ENCODE measurements at regions not wholly inside any gene's neighbourhood (a gene's known extent, or its start where the extent isn't known, plus 50 kb on each side); places are given as distances from the start of the nearest gene placed in this dataset.

DNA sequence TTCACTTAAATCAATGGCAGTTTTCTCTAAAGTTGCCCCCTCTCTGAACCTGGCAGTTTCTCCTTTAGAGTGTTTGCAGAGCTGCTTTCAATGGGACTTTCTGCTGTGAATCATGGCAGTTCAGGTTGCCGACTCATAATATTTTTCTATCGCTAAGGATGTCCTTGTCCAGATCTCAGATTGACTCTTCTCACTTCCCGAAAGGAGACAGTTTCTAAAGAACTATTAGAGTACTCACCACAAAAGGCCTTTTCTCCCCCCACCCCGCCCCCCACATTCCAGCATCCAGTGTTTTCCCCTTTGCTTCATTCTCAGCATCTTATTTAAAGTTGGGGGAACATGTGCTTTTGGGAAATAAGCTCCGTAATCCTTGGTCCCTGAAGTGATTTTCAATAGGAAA lies 443.5 kb upstream of the KLF4 start:
- TF ChIP-seq NANOG (IDR thresholded peaks at IDR 0.05; ENCODE audit: borderline replicate concordance) = no peak
- TF ChIP-seq, protein P1, sequence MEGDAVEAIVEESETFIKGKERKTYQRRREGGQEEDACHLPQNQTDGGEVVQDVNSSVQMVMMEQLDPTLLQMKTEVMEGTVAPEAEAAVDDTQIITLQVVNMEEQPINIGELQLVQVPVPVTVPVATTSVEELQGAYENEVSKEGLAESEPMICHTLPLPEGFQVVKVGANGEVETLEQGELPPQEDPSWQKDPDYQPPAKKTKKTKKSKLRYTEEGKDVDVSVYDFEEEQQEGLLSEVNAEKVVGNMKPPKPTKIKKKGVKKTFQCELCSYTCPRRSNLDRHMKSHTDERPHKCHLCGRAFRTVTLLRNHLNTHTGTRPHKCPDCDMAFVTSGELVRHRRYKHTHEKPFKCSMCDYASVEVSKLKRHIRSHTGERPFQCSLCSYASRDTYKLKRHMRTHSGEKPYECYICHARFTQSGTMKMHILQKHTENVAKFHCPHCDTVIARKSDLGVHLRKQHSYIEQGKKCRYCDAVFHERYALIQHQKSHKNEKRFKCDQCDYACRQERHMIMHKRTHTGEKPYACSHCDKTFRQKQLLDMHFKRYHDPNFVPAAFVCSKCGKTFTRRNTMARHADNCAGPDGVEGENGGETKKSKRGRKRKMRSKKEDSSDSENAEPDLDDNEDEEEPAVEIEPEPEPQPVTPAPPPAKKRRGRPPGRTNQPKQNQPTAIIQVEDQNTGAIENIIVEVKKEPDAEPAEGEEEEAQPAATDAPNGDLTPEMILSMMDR (conservative IDR thresholded peaks at IDR 0.05; ENCODE audit: low read depth in 2 of 2) = no peak
- TF ChIP-seq EZH2 (IDR thresholded peaks at IDR 0.05; ENCODE audit: low read depth, unreplicated experiment) = no peak
- TF ChIP-seq EZH2phosphoT487 (IDR thresholded peaks at IDR 0.05; ENCODE audit: unreplicated experiment) = no peak
- no peak for TF ChIP-seq POLR2AphosphoS5 (IDR thresholded peaks at IDR 0.05; ENCODE audit: low read depth)
- no peak for TF ChIP-seq STAT1 (IDR thresholded peaks at IDR 0.05; ENCODE audit: unreplicated experiment)
- TF ChIP-seq, protein P2, sequence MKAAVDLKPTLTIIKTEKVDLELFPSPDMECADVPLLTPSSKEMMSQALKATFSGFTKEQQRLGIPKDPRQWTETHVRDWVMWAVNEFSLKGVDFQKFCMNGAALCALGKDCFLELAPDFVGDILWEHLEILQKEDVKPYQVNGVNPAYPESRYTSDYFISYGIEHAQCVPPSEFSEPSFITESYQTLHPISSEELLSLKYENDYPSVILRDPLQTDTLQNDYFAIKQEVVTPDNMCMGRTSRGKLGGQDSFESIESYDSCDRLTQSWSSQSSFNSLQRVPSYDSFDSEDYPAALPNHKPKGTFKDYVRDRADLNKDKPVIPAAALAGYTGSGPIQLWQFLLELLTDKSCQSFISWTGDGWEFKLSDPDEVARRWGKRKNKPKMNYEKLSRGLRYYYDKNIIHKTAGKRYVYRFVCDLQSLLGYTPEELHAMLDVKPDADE (IDR thresholded peaks at IDR 0.05) = no peak
- TF ChIP-seq, protein P3, sequence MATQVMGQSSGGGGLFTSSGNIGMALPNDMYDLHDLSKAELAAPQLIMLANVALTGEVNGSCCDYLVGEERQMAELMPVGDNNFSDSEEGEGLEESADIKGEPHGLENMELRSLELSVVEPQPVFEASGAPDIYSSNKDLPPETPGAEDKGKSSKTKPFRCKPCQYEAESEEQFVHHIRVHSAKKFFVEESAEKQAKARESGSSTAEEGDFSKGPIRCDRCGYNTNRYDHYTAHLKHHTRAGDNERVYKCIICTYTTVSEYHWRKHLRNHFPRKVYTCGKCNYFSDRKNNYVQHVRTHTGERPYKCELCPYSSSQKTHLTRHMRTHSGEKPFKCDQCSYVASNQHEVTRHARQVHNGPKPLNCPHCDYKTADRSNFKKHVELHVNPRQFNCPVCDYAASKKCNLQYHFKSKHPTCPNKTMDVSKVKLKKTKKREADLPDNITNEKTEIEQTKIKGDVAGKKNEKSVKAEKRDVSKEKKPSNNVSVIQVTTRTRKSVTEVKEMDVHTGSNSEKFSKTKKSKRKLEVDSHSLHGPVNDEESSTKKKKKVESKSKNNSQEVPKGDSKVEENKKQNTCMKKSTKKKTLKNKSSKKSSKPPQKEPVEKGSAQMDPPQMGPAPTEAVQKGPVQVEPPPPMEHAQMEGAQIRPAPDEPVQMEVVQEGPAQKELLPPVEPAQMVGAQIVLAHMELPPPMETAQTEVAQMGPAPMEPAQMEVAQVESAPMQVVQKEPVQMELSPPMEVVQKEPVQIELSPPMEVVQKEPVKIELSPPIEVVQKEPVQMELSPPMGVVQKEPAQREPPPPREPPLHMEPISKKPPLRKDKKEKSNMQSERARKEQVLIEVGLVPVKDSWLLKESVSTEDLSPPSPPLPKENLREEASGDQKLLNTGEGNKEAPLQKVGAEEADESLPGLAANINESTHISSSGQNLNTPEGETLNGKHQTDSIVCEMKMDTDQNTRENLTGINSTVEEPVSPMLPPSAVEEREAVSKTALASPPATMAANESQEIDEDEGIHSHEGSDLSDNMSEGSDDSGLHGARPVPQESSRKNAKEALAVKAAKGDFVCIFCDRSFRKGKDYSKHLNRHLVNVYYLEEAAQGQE (IDR thresholded peaks at IDR 0.05; ENCODE audit: unreplicated experiment) = no peak
- TF ChIP-seq ZNF114 (CRISPR knock-in tag; IDR thresholded peaks at IDR 0.05) = no peak
- TF ChIP-seq ZNF331 (CRISPR knock-in tag; IDR thresholded peaks at IDR 0.05; ENCODE audit: low read depth) = no peak
- no peak for TF ChIP-seq JUNB (IDR thresholded peaks at IDR 0.05; ENCODE audit: unreplicated experiment)

Measured in GM23338 (cell line).